ENCODE measurements at regions not wholly inside any gene's neighbourhood (a gene's known extent, or its start where the extent isn't known, plus 50 kb on each side); places are given as distances from the start of the nearest gene placed in this dataset.

DNA sequence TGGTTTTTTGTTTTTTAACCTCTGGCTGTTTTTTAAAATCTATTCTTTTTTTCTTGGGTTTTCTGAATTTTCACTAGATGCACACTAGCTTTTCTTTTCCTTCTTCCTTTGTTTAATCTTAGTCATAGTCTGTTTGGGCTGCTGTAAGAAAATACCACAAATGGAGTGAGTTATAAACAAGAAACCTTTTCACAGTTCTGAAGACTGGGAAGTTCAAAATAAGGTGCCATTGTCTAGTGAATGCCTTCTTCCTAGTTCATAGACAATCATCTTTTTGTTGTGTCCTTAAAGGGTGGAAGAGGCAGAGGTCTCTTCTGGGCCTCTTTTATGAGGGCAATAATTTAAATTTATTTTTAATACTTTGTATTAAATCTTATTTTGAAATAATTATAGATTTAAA is 532.9 kb upstream of the ANO5 start:
- no peak for ATAC-seq (ENCODE audit: insufficient number of reproducible peaks, low FRiP score, low read depth)
- TF ChIP-seq, protein P1, sequence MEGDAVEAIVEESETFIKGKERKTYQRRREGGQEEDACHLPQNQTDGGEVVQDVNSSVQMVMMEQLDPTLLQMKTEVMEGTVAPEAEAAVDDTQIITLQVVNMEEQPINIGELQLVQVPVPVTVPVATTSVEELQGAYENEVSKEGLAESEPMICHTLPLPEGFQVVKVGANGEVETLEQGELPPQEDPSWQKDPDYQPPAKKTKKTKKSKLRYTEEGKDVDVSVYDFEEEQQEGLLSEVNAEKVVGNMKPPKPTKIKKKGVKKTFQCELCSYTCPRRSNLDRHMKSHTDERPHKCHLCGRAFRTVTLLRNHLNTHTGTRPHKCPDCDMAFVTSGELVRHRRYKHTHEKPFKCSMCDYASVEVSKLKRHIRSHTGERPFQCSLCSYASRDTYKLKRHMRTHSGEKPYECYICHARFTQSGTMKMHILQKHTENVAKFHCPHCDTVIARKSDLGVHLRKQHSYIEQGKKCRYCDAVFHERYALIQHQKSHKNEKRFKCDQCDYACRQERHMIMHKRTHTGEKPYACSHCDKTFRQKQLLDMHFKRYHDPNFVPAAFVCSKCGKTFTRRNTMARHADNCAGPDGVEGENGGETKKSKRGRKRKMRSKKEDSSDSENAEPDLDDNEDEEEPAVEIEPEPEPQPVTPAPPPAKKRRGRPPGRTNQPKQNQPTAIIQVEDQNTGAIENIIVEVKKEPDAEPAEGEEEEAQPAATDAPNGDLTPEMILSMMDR (IDR thresholded peaks at IDR 0.05): no peak
- no peaks in the 10 kb centered on the region for H3K9me3 ChIP-seq

DNA sequence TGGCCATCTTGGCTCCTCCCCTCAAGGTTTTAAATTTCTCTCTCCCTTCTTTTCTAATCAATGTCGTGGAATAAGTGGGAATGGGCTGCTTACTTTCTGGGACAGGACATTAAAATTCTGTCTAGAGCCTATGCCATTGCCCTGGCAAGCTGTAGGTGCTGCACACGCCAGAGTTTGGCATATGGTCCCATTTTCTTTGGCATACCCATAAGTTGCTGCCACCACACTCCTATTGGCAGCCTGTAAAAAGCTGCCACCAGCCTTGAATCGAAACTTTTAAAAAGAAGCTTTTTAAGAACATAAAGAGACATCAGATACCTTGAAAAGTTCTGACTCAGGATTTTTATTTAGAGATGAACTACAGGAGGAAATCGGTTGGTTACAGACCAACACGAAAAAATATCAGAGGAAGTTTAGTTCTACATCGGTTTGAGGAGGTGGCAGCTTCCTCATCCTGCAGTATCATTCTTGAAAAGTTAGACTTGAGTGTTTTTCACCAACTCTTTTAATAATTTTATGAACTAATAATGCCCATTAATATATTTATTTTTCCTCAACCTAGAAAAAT is 517.8 kb upstream of the ANO5 start:
- no peak overlapping the region for H3K4me3 ChIP-seq
- no peaks in the 10 kb centered on the region for H3K36me3 ChIP-seq
- ATAC-seq (ENCODE audit: insufficient number of reproducible peaks, low FRiP score, low read depth) (no peak), DNase-seq (ENCODE audit: low spot score) (no peak)
- H3K9me3 ChIP-seq: peaks cover 3% of the 10 kb centered on the region
- TF ChIP-seq, protein P1 (IDR thresholded peaks at IDR 0.05): no peak
- H3K27me3 ChIP-seq (replicated peaks; ENCODE audit: insufficient read depth): no peaks in the 10 kb centered on the region
- no peaks in the 10 kb centered on the region for H3K4me1 ChIP-seq (ENCODE audit: control insufficient read depth in 1 of 2, low read depth in 2 of 2)
- H3K27ac ChIP-seq: no peak overlapping the region

More for the DNA sequence above, 532.9 kb upstream of the ANO5 start:
- H3K27ac ChIP-seq: no peak overlapping the region
- H3K36me3 ChIP-seq: no peaks in the 10 kb centered on the region
- no peaks in the 10 kb centered on the region for H3K4me1 ChIP-seq (ENCODE audit: control insufficient read depth in 1 of 2, low read depth in 2 of 2)
- no peak overlapping the region for H3K4me3 ChIP-seq
- no peak for DNase-seq (ENCODE audit: low spot score)
- H3K27me3 ChIP-seq (replicated peaks; ENCODE audit: insufficient read depth): no peaks in the 10 kb centered on the region

DNA sequence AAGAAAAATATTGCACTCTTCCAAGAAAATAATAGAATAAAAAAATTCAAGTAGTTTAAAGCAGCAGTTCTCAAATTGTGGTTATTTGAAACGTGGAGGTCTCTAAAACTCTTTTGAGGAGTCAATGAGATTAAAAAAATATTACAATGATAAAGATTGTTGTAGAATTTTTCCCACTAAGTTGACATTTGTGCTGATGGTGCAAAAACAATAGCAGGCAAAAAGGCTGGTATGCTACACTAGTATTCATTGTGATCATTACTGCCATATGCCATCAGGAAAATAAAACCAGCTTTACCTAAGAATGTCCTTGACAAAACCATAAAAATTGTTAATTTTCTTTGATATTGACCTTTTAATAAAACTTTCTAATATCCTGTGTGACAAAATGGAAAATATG is 505.2 kb upstream of the ANO5 start:
- ATAC-seq (ENCODE audit: insufficient number of reproducible peaks, low FRiP score, low read depth): no peak

DNA sequence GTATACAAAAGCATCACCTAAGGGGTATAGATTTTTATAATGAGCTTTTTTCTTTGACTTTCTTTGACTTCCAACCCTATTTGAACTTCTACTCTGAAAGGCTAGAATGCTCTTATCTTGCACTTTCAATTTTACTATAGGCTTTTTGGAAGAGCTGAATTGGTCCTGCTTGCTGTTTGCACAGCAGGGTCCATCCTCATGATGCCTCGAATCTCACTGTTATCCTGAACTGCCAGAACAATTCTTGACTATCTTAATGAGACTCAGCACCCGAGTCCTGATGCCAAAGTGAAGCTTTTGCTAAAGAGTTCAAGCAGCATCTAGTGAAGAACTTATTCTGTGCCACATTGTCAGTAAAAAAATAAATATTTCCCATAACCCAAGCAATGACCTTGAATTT is 488.3 kb upstream of the ANO5 start:
- Histone ChIP-seq H3K27me3 (replicated peaks; ENCODE audit: insufficient read depth) (no peaks in the 10 kb centered on the region), H3K4me1 (ENCODE audit: control insufficient read depth in 1 of 2, low read depth in 2 of 2) (no peaks in the 10 kb centered on the region), H3K36me3 (no peaks in the 10 kb centered on the region), H3K9me3 (no peaks in the 10 kb centered on the region), H3K27ac (no peak overlapping the region), H3K4me3 (no peak overlapping the region)
- TF ChIP-seq, protein P1 (IDR thresholded peaks at IDR 0.05): no peak
- DNase-seq (ENCODE audit: low spot score) (no peak), ATAC-seq (ENCODE audit: insufficient number of reproducible peaks, low FRiP score, low read depth) (no peak)

More for the DNA sequence above, 505.2 kb upstream of the ANO5 start:
- H3K36me3 ChIP-seq: no peaks in the 10 kb centered on the region
- no peak for DNase-seq (ENCODE audit: low spot score)
- TF ChIP-seq, protein P1 (IDR thresholded peaks at IDR 0.05): no peak
- no peaks in the 10 kb centered on the region for H3K9me3 ChIP-seq
- no peaks in the 10 kb centered on the region for H3K4me1 ChIP-seq (ENCODE audit: control insufficient read depth in 1 of 2, low read depth in 2 of 2)
- H3K27me3 ChIP-seq (replicated peaks; ENCODE audit: insufficient read depth): no peaks in the 10 kb centered on the region
- H3K4me3 ChIP-seq: no peak overlapping the region
- no peak overlapping the region for H3K27ac ChIP-seq

DNA sequence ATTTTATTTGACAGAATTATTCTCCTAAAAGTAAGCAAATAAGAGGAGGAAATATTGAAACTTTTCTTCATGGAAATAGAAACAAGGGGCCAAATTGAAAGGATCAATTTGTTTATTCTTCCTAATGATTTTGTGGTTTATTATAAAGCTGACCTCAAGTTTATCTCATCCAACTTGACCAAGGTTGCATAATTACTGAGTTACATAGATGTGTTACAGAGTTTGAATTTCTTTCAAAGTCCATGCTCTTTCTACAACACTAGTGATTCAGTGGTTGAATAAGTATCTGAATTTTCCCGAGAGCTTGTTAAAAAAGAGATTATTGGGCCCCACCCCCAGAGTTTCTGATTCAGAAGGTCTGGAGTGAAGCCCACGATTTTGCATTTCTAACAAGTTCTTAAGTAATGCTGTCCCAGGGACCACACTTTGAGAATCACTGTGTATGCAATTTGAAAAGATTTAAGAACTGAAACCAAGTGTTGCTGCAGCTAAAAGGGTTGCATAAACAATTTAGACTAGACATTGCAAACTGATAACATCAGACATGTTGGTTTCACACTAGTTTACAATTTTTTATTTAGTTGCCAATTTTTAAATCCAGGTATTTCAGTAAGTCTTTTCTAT is 485.7 kb upstream of the ANO5 start:
- Histone ChIP-seq H3K27me3 (replicated peaks; ENCODE audit: insufficient read depth) (no peaks in the 10 kb centered on the region), H3K9me3 (no peaks in the 10 kb centered on the region), H3K27ac (no peak overlapping the region), H3K4me1 (ENCODE audit: control insufficient read depth in 1 of 2, low read depth in 2 of 2) (no peaks in the 10 kb centered on the region), H3K4me3 (no peak overlapping the region), H3K36me3 (no peaks in the 10 kb centered on the region)
- no peak for DNase-seq (ENCODE audit: low spot score)
- TF ChIP-seq, protein P1 (IDR thresholded peaks at IDR 0.05): no peak
- ATAC-seq (ENCODE audit: insufficient number of reproducible peaks, low FRiP score, low read depth): no peak

All from thoracic aorta (tissue), 2 donors.